Fibroblast of the aortic adventitia (primary cell): ENCODE measurements at regions not wholly inside any gene's neighbourhood (a gene's known extent, or its start where the extent isn't known, plus 50 kb on each side); places are given as distances from the start of the nearest gene placed in this dataset.

Experiments
- DNase-seq: peaks from one replicate; pipeline ENCODE4 v3.0.0-alpha.2; 2010; ENCODE audit warnings: low read depth
- H3K4me3 ChIP-seq: 2 replicates; pipeline ENCODE4 v1.5.1; 2011; ENCODE audit warnings: low read depth, mild to moderate bottlenecking, control low read depth, low read length, moderate library complexity
- TF ChIP-seq, protein P1 (sequence below): IDR thresholded peaks from 2 replicates; pipeline ENCODE4 v1.5.1; 2011; ENCODE audit warnings: mild to moderate bottlenecking, low read length, control low read depth, inconsistent platforms; ENCODE audit not compliant: insufficient read depth

DNA sequence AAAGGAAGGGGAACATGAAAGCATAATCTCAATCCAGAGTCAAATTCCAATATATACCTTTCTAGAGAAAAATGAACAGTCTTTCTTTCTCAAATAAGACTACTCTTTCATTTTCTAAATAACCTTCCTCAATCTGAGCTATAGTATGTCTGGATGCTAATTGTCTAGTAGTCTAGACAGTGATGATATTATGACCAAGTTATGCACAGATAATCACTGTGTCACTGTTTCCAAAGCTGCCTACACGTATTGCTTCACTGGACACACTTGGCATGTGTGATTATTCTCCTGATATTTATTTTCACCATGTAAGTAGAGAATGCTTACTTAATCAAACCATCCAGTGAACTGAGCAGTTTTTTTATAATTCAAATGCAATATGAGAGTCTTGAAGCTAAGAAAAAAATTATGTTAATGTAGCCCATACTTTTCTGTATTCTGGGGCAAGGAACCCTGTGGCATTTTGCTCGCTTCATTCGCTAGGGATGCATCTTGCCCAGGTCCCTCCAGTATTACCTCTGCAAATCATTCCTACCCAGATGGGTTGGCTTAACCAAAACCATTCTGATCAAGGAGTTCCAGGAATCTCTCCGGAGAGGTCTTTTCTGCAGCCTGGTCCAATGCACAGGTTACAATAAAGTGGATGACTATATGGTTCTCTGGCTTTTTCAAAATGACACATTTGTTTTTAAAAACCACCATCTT, 303.1 kb upstream of the RUNX1 start:
- H3K4me3 ChIP-seq, result no peak overlapping the region
- TF ChIP-seq, protein P1, sequence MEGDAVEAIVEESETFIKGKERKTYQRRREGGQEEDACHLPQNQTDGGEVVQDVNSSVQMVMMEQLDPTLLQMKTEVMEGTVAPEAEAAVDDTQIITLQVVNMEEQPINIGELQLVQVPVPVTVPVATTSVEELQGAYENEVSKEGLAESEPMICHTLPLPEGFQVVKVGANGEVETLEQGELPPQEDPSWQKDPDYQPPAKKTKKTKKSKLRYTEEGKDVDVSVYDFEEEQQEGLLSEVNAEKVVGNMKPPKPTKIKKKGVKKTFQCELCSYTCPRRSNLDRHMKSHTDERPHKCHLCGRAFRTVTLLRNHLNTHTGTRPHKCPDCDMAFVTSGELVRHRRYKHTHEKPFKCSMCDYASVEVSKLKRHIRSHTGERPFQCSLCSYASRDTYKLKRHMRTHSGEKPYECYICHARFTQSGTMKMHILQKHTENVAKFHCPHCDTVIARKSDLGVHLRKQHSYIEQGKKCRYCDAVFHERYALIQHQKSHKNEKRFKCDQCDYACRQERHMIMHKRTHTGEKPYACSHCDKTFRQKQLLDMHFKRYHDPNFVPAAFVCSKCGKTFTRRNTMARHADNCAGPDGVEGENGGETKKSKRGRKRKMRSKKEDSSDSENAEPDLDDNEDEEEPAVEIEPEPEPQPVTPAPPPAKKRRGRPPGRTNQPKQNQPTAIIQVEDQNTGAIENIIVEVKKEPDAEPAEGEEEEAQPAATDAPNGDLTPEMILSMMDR, result no peak
- DNase-seq, result peak; percentile 84

DNA sequence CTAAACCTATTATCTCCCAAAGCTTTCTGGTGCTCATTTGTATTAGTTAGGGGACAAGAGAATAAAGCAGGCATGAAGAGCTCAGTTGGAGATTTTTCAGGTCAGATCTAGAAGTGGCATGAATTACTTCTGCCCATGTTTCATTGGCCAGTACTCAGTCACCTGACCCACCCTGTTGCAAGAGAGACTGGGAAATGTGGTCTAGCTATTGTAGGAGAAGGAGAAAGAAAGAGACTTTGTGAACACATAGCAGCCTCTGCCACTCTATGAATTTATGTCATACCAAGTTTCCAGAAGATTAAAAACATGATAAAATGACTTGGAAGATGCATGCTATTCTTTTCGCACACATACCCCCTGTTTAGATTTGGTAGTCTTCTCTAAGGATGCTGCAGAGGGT, 302.3 kb upstream of the RUNX1 start:
- no peak for DNase-seq
- TF ChIP-seq, protein P1, result no peak
- no peak overlapping the region for H3K4me3 ChIP-seq

DNA sequence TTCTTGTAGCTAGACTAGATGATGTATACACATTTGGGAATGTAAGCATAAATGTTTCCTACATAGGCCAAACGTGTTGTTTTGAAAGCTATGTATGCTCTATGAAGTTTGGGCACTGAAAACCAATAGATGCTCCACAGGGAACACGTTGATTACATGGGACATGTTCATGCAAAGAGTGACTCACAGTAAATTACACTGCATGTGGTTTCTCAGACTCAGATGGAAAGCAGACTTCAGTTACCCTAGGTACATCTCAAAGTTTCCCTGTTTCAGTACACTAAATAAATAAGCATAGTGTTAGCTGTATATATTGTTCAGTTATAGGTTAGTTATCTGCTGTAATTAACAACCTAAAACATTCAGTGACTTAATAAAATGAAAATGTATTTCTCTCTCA, 301.9 kb upstream of the RUNX1 start:
- no peak for DNase-seq
- TF ChIP-seq, protein P1, result no peak
- H3K4me3 ChIP-seq, result no peak overlapping the region

GRCh38 chr21:35349376-35350080, 300.4 kb upstream of the RUNX1 start:
- DNase-seq, result peak; percentile 64
- TF ChIP-seq, protein P1, result no peak
- H3K4me3 ChIP-seq, result no peak overlapping the region

- TF ChIP-seq, protein P1, result no peak
- DNase-seq, result peak; percentile 57
- no peak overlapping the region for H3K4me3 ChIP-seq
Measured at GRCh38 chr21:35348686-35349085, 299.6 kb upstream of the RUNX1 start.

GRCh38 chr21:35346697-35347096, 297.6 kb upstream of the RUNX1 start:
- TF ChIP-seq, protein P1, result no peak
- DNase-seq, result no peak
- no peak overlapping the region for H3K4me3 ChIP-seq

DNA sequence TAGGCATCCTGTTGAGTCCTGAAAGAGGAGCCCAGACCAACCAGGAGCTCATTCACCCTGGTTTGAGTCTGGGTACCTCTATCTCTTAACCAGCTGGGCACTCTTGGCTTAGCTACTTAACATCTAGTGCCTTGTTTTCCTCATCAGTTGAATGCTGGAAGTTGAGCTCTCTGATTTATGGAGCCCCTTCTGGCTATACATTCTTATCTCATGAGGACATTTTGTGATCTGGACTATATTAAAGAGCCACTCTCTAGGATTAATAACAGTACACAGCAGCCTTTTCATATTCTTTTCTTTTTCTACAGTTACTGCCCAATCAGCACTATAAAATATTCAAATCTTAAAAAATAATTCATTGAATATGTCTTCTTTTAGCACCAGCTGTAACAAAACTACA, 296.9 kb upstream of the RUNX1 start:
- H3K4me3 ChIP-seq, result no peak overlapping the region
- TF ChIP-seq, protein P1, result no peak
- no peak for DNase-seq
